Midbrain (tissue), 1 donor: ENCODE measurements at regions not wholly inside any gene's neighbourhood (a gene's known extent, or its start where the extent isn't known, plus 50 kb on each side); places are given as distances from the start of the nearest gene placed in this dataset.
"Not testable (repeated sequence)": the region's sequence is repeated elsewhere in the genome, so short reads cannot be mapped to it uniquely, and the experiment has no call there.

Experiments used
- DNase-seq: peaks from one replicate; lab custom pipeline; 2025; lab: John Stamatoyannopoulos, UW

- not testable (repeated sequence) for DNase-seq
Observed at GRCh38 chr14:82814339-82814738, 1280.7 kb upstream of the SEL1L start.

- no peak for DNase-seq
Observed at GRCh38 chr14:82830596-82830995, 1296.9 kb upstream of the SEL1L start.

DNA sequence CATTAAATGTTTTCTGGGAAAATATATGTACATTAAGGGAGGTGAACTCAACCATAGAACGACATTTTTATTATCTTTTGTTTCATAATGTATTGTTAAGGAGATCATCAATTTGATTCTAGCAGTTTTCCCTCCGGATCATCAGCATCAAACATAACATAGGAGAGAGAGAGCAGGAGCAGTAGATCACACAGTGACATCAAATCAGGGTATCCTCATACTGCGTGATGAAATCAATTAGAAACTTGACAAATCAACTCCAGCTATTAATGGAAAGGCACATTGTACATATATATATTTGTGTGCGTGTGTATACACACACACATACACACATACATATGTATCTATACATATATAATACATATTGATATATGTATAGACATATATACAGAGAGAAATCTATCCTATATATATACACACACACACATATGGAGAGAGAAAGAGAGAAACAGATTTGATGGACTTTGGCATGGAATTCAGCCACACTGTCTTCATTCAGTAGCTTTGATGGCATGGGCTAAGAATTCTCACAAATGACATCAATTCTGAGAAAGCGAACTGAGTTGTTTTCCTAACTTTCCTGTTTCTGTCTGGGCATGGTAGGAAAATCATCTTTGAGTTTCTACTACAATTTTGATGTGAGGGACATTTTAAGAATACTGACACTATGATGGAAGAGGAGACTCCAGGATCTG is 1302.8 kb upstream of the SEL1L start:
- no peak for DNase-seq

GRCh38 chr14:82837611-82838140 is 1304.0 kb upstream of the SEL1L start:
- DNase-seq: no peak

DNA sequence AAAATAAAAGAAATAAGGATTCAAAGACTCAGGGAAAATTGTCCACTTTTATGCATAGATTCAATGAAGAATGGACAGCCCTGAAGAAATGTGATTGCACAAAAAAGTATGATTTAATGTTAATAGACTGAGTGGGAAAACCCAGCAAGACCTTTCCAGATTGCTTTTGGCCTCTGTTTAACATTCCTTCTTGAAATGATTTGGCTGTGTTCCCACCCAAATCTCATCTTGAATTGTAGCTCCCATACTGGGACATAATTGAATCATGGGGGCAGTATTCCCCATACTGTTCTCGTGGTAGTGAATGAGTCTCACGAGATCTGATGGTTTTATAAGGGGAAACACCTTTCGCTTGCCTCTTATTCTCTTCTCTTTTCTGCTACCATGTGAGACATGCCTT is 1316.9 kb upstream of the SEL1L start:
- DNase-seq: no peak

GRCh38 chr14:82854131-82854530 is 1320.5 kb upstream of the SEL1L start:
- no peak for DNase-seq

- no peak for DNase-seq
Observed at GRCh38 chr14:82854901-82855300, 1321.2 kb upstream of the SEL1L start.

- DNase-seq: peak; percentile 65
Observed at GRCh38 chr14:82855912-82856391, 1322.3 kb upstream of the SEL1L start.

- no peak for DNase-seq
Observed at GRCh38 chr14:82861313-82861712, 1327.7 kb upstream of the SEL1L start.

GRCh38 chr14:82872494-82872893 is 1338.8 kb upstream of the SEL1L start:
- DNase-seq: no peak

- DNase-seq: no peak
Observed at GRCh38 chr14:82878951-82879350, 1345.3 kb upstream of the SEL1L start.

GRCh38 chr14:82879949-82880535 is 1346.4 kb upstream of the SEL1L start:
- DNase-seq: no peak

DNA sequence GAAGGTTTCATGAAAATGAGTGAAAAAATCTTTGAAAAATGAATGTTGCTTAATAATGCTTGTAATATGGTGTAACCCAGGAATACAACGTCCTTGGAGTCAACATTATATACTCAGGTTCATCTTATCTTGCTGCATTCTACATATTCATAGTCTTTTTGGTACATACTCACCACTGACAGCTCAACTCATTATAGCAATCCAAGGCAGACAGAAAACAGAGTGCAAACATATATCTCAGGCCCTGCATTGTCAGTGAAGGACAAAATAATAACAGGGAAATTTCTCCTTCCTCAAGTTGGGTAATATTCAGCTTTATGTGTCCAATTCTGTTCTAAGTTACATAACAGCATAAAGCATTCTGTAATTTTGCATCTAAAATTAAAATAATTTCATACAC is 1353.0 kb upstream of the SEL1L start:
- no peak for DNase-seq

DNA sequence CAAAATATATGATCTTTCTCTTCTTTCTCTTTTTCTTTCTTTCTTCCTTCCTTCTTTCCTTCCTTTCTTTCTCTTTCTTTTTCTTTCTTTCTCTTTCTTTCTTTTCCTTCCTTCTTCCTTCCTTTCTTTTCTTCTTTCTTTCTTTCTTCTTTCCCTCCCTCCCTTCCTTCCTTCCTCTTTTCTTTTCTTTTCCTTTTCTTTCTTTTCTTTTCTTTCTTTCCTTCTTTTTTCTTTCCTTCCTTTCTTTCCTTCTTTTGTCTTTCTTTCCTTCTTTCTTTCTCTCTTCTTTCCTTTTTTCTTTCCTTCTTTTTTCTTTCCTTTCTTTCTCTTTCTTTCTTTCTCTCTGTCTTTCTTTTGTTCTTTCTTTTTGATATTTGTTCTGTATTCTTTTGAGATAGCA is 1356.0 kb upstream of the SEL1L start:
- no peak for DNase-seq

GRCh38 chr14:82896476-82896875 is 1362.8 kb upstream of the SEL1L start:
- DNase-seq: no peak

DNA sequence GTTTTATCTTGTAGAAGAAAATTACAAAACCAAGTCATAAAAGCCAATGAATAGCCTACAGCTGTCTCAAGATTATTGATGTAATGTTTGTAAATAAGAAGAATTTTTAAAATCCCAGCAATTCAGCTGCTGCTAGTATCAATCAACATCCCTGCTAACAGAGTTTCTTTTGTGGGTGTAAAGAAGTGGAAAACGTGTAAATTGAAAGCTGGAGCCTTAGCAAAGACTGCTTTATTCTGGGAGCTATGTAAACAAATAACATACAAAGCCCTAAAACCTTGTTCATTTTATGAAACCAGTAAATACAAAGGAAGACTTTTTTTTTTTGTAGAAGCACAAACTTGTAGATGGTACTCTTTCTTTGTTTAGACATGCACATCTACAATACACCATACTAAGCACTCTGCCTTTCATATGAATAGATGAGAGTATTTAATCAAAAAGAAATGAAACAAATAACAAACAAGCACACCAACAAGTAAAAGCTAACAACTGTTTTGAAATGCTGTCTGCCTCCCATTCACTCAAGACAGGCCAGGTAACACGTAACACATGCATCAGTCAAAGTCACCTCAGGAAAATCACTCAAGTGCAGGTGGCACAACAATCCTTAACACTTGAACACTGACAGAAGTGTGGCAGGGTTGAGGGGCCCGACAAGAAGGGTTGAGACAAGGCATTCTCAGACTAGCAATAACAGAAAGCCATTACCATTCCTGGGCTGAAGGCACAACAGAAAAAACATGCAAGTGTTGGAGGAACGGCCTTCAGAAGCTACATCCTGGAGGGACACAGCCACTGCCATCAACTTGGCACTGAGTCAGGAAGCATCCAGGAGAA is 1364.0 kb upstream of the SEL1L start:
- DNase-seq: no peak

- DNase-seq: no peak
Observed at GRCh38 chr14:82905762-82906161, 1372.1 kb upstream of the SEL1L start.

DNA sequence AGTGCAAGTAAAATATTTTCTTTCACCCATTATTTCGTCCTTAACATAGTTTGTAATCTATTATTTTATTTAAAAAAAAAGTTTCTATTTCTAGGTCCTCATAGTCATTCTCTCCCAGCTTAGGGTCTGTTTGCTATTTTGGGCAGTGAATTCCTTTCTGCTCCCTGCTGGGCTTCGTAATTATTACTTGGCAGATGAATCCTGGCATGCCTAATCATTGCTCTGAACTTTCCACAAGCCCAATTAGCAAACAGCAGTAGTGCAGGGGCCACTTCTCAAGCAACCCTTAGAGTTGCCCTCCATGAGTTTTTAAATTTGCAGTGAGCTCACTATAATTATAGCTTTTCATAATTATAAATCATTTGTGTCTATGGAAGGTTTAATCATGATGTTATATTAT is 1378.3 kb upstream of the SEL1L start:
- DNase-seq: no peak

GRCh38 chr14:82913396-82913795 is 1379.7 kb upstream of the SEL1L start:
- DNase-seq: no peak

- DNase-seq: no peak
Observed at GRCh38 chr14:82915381-82915780, 1381.7 kb upstream of the SEL1L start.

GRCh38 chr14:82935691-82936090 is 1402.0 kb upstream of the SEL1L start:
- DNase-seq: no peak

GRCh38 chr14:82951171-82951570 is 1417.5 kb upstream of the SEL1L start:
- no peak for DNase-seq

DNA sequence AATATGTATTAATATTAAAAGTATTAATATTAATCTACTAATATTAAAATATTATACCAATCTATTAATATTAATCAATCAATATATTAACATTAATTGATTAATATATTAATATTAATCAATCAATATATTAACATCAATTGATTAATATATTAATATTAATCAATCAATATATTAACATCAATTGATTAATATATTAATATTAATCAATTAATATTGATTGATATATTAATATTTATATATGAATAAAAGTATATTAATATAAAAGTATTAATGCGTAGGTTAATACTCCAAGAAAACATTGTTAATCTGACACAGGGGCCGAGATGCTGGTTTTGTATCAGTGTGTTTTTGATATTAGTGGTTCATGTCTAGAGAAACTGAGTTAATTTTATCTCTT is 1430.1 kb upstream of the SEL1L start:
- DNase-seq: no peak
